Thyroid gland (tissue), 4 donors: ENCODE measurements at regions not wholly inside any gene's neighbourhood (a gene's known extent, or its start where the extent isn't known, plus 50 kb on each side); places are given as distances from the start of the nearest gene placed in this dataset.

ENCODE experiments used
- DNase-seq, 2 donors: peaks; one replicate each; pipeline ENCODE4 v3.0.0-alpha.2; 2019
- H3K27ac ChIP-seq, 3 donors: fragments of 200-600 bp; sonication (generic); 1 replicate in 2 of 3; 2 replicates in 1 of 3; pipeline ENCODE4 v1.5.1; 2016 to 2019; ENCODE audit warnings: mild to moderate bottlenecking in 1 of 3, moderate library complexity in 1 of 3
- H3K27me3 ChIP-seq: fragments of 200-600 bp; sonication (generic); one replicate; pipeline ENCODE4 v1.5.1; 2019
- H3K36me3 ChIP-seq, 2 donors: fragments of 200-600 bp; sonication (generic); one replicate each; pipeline ENCODE4 v1.5.1; 2016 to 2019
- H3K4me1 ChIP-seq, 2 donors: fragments of 200-600 bp; sonication (generic); one replicate each; pipeline ENCODE4 v1.5.1; 2017 to 2019
- H3K4me3 ChIP-seq, 3 donors: fragments of 200-600 bp; sonication (generic); replicated peaks in 1 of 3; 1 replicate in 2 of 3; 2 replicates in 1 of 3; pipeline ENCODE4 v1.5.1; 2016; ENCODE audit warnings: mild to moderate bottlenecking in 1 of 3
- H3K9me3 ChIP-seq: fragments of 200-600 bp; sonication (generic); one replicate; pipeline ENCODE4 v1.5.1; 2017
- CTCF ChIP-seq, 6 experiments: fragments of 200-600 bp in 3 of 6; fragments of 450-650 bp in 3 of 6; sonication (generic) in 3 of 6; IDR thresholded peaks; one replicate each; pipeline ENCODE4 v1.5.1; 2016 to 2019; ENCODE audit warnings: antibody characterized with exemption in 6 of 6, mild to moderate bottlenecking in 2 of 6, inconsistent platforms in 1 of 6, moderate library complexity in 1 of 6
- POLR2A ChIP-seq, 2 donors: fragments of 450-650 bp; IDR thresholded peaks; one replicate each; pipeline ENCODE4 v1.6.1; 2017; ENCODE audit warnings: antibody characterized with exemption in 2 of 2, mild to moderate bottlenecking in 2 of 2, moderate library complexity in 1 of 2
- intact Hi-C: fragments of 100-400 bp; cut with DNase I; formaldehyde crosslinking; loops from one replicate; pipeline ENCODE4 v1.15.1; 2023

- H3K4me3 ChIP-seq, result no peak overlapping the region
- H3K36me3 ChIP-seq, result no peaks in the 10 kb centered on the region
- TF ChIP-seq CTCF (IDR thresholded peaks at IDR 0.05), result no peak
- no peak for TF ChIP-seq POLR2A (IDR thresholded peaks at IDR 0.05)
- no peaks in the 10 kb centered on the region for H3K27me3 ChIP-seq
- H3K4me1 ChIP-seq, result peaks cover 0 to 14% of the 10 kb centered on the region in 2 donors
- DNase-seq, result no peak
- intact Hi-C loops, result no loop called here
- no peaks in the 10 kb centered on the region for H3K9me3 ChIP-seq
- no peak overlapping the region for H3K27ac ChIP-seq
Measured at GRCh38 chr1:232899839-232900238, 50.6 kb upstream of the NTPCR start.
